ENCODE measurements at regions not wholly inside any gene's neighbourhood (a gene's known extent, or its start where the extent isn't known, plus 50 kb on each side); places are given as distances from the start of the nearest gene placed in this dataset.

- Histone ChIP-seq H3K9me3 (ENCODE audit: control insufficient read depth in 4 of 4, low read length in 3 of 4) (no peaks in the 10 kb centered on the region), H3K4me3 (ENCODE audit: low read depth in 1 of 3, low read length in 3 of 3) (no peak overlapping the region), H3K27ac (ENCODE audit: low read depth in 1 of 2, low read length in 2 of 2) (no peak overlapping the region), H3K9ac (ENCODE audit: low read depth in 1 of 2, low read length in 2 of 2) (no peak overlapping the region), H3K4me1 (ENCODE audit: control insufficient read depth in 4 of 4, insufficient read depth in 4 of 4, low read length in 3 of 4) (no peaks in the 10 kb centered on the region), H3K36me3 (ENCODE audit: control insufficient read depth in 4 of 4, insufficient read depth in 3 of 4, low read depth in 1 of 4, low read length in 3 of 4) (no peaks in the 10 kb centered on the region), H3K27me3 (ENCODE audit: control insufficient read depth in 4 of 4, insufficient read depth in 4 of 4, low read length in 3 of 4) (no peaks in the 10 kb centered on the region)
- DNase-seq (ENCODE audit: low spot score): no peak
- WGBS: 40% methylated on average over 1 of the region's 1 CpG
- TF ChIP-seq, protein P1, sequence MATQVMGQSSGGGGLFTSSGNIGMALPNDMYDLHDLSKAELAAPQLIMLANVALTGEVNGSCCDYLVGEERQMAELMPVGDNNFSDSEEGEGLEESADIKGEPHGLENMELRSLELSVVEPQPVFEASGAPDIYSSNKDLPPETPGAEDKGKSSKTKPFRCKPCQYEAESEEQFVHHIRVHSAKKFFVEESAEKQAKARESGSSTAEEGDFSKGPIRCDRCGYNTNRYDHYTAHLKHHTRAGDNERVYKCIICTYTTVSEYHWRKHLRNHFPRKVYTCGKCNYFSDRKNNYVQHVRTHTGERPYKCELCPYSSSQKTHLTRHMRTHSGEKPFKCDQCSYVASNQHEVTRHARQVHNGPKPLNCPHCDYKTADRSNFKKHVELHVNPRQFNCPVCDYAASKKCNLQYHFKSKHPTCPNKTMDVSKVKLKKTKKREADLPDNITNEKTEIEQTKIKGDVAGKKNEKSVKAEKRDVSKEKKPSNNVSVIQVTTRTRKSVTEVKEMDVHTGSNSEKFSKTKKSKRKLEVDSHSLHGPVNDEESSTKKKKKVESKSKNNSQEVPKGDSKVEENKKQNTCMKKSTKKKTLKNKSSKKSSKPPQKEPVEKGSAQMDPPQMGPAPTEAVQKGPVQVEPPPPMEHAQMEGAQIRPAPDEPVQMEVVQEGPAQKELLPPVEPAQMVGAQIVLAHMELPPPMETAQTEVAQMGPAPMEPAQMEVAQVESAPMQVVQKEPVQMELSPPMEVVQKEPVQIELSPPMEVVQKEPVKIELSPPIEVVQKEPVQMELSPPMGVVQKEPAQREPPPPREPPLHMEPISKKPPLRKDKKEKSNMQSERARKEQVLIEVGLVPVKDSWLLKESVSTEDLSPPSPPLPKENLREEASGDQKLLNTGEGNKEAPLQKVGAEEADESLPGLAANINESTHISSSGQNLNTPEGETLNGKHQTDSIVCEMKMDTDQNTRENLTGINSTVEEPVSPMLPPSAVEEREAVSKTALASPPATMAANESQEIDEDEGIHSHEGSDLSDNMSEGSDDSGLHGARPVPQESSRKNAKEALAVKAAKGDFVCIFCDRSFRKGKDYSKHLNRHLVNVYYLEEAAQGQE (IDR thresholded peaks at IDR 0.05): no peak
- TF ChIP-seq TAF1 (conservative IDR thresholded peaks at IDR 0.05) (no peak), ZBTB33 (IDR thresholded peaks at IDR 0.05) (no peak), CTCF (IDR thresholded peaks at IDR 0.05; ENCODE audit: low read depth, low read length, missing input control) (no peak), RXRA (IDR thresholded peaks at IDR 0.05) (no peak), EGR1 (IDR thresholded peaks at IDR 0.05; ENCODE audit: low read depth in 2 of 2) (no peak), SP1 (IDR thresholded peaks at IDR 0.05) (no peak), JUND (IDR thresholded peaks at IDR 0.05) (no peak), FOXA1 (IDR thresholded peaks at IDR 0.05) (no peak), HNF4A (conservative IDR thresholded peaks at IDR 0.05) (no peak), NR2F2 (IDR thresholded peaks at IDR 0.05) (no peak), YY1 (IDR thresholded peaks at IDR 0.05) (no peak), RAD21 (IDR thresholded peaks at IDR 0.05) (no peak), HNF4G (IDR thresholded peaks at IDR 0.05) (no peak), GABPA (IDR thresholded peaks at IDR 0.05 in 1 of 2, conservative IDR thresholded peaks at IDR 0.05 in 1 of 2) (no peak)
- TF ChIP-seq, protein P2, sequence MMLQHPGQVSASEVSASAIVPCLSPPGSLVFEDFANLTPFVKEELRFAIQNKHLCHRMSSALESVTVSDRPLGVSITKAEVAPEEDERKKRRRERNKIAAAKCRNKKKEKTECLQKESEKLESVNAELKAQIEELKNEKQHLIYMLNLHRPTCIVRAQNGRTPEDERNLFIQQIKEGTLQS (IDR thresholded peaks at IDR 0.05): no peak
- TF ChIP-seq, protein P3, sequence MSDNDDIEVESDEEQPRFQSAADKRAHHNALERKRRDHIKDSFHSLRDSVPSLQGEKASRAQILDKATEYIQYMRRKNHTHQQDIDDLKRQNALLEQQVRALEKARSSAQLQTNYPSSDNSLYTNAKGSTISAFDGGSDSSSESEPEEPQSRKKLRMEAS (IDR thresholded peaks at IDR 0.05): no peak
These were observed 487.6 kb downstream of the ARL4A start for GRCh38 chr7:13174991-13175390.

Measured in liver (tissue), 8 donors.